NB4 (cell line): ENCODE measurements at regions not wholly inside any gene's neighbourhood (a gene's known extent, or its start where the extent isn't known, plus 50 kb on each side); places are given as distances from the start of the nearest gene placed in this dataset.
"Not testable (repeated sequence)": the region's sequence is repeated elsewhere in the genome, so short reads cannot be mapped to it uniquely, and the experiment has no call there.

Experiments
- CTCF ChIP-seq: IDR thresholded peaks from one replicate; pipeline ENCODE4 v1.5.1; 2012; ENCODE audit warnings: low read depth, low read length
- MAX ChIP-seq: IDR thresholded peaks from 2 replicates; pipeline ENCODE4 v1.6.1; 2011; ENCODE audit warnings: low read depth, low read length
- MYC ChIP-seq: IDR thresholded peaks from 2 replicates; pipeline ENCODE4 v1.6.1; 2011; ENCODE audit warnings: low read depth, low read length
- POLR2A ChIP-seq: IDR thresholded peaks from 2 replicates; pipeline ENCODE4 v1.6.1; 2011; ENCODE audit warnings: mild to moderate bottlenecking; ENCODE audit not compliant: insufficient read length; ENCODE audit errors: extremely low read depth

GRCh38 chr5:112590858-112591257 lies 146.8 kb upstream of the APC start:
- not testable (repeated sequence) for TF ChIP-seq CTCF, POLR2A, MAX, MYC
